GM21423 (cell line): ENCODE measurements at regions not wholly inside any gene's neighbourhood (a gene's known extent, or its start where the extent isn't known, plus 50 kb on each side); places are given as distances from the start of the nearest gene placed in this dataset.
A peak's percentile ranks its signal among the peaks of the same experiment; 100 is the strongest.
"Not testable (repeated sequence)": the region's sequence is repeated elsewhere in the genome, so short reads cannot be mapped to it uniquely, and the experiment has no call there.

Source experiments
- ATAC-seq: cut with Tn5 transposase; IDR thresholded peaks from one replicate; pipeline ENCODE4 v1.9.1; 2021; ENCODE audit warnings: mild to moderate bottlenecking, moderate library complexity; ENCODE audit not compliant: unreplicated experiment

DNA sequence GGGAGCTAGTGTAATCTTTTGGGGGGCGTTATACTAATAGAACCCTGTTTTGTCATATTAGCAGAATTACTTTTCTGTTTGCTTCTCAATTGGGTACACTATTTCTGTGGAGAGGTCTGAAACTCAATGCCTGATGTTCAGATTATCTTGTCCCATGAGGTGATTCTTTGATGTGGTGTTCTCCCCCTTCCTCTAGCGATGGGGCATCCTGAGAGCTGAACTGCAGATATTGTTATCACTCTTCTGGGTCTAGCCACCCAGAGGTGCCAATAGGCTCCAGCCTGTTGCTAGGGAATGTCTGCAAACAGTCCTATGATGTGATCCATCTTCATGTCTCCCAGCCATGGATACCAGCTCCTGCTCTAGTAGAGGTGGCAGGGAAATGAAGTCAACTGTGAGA is 233.1 kb upstream of the RASA1 start:
- no peak for ATAC-seq

DNA sequence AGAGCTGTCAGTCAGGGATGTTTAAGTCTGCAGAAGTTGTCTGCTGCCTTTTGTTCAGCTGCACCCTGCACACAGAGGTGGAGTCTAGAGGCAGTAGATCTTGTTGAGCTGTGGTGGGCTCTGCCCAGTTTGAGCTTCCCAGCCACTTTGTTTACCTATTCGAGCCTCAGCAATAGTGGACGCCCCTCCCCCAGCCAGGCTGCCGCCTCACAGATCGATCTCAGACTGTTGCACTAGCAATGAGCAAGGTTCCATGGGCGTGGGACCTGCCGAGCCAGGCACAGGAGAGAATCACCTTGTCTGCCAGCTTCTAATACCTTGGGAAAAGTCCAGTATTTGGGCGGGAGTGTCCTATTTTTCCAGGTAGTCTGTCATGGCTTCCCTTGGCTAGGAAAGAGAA is 225.1 kb upstream of the RASA1 start:
- no peak for ATAC-seq

DNA sequence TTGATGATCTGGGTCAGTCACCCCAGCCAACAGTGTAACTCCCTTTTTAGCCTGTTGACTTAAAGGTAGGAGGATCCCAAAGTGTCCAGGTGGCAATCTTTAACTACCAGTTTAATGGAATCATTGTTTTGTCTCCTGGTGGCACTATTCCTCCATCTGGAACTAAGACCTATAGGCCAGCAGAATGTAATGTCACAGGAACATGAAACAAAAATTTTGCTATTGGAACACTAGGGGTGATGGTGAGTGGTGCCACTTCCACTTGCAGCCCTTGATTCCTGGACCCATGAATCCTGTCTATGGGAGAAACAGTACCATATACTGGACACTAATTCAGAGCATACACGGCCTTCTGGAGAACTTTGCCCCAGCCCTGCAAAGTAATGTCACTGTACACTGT is 219.5 kb upstream of the RASA1 start:
- no peak for ATAC-seq

DNA sequence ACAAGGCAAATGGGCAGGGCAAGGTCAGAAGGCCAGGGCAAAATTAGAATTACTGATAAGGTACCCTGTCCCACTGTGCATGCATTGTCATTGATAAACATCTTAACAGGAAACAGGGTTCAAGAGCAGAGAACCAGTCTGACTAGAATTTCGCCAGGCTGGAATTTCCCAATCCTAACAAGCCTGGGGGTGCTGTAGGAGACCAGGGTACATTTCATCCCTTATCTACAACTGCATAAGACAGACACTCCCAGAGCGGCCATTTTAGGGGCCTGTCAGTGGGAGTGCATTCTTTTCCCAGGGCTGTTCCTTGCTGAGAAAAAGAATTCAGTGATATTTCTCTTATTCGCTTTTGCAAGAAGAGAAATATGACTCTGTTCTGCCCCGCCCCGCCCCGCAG is 218.7 kb upstream of the RASA1 start:
- ATAC-seq: not testable (repeated sequence)

DNA sequence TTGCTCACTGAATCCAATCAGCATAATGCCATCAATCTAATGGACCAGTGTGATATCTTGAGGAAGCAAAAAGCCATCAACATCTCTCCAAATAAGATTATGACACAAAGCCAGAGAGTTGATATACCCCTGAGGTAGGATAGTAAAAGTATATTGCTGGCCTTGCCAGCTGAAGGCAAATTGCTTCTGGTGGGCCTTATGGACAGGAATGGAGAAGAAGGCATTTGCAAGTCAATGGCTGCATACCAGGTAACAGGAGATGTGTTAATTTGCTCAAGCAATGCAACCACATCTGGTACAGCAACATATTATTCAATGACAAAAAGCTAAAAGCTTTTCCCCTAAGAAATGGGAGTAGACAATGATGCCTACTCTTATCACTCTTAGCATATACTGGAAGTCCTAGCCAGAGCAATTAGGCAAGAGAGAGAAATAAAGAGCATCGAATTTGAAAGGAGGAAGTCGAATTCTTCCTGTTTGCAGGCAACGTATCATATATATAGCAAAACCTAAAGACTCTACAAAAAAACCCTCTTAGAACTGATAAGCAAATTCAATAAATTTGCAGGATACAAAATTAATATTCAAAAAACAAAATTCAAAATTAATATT is 216.1 kb upstream of the RASA1 start:
- ATAC-seq: no peak

DNA sequence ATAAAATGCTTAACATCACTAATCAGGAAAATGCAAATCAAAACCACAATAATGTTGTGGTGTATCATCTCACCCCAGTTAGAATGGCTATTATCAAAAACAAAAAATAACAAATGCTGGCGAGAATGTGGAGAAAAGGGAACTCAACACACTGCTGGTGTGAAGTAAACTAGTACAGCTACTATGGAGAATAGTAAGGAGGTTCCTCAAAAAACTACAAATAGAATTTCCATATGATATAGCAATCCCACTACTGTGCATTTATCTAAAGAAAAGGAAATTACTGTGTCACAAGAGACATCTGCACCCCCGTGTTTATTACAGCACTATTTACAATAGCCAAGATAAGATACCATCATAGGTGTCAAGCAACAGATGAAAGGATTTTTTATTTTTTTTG is 214.5 kb upstream of the RASA1 start:
- ATAC-seq: no peak

DNA sequence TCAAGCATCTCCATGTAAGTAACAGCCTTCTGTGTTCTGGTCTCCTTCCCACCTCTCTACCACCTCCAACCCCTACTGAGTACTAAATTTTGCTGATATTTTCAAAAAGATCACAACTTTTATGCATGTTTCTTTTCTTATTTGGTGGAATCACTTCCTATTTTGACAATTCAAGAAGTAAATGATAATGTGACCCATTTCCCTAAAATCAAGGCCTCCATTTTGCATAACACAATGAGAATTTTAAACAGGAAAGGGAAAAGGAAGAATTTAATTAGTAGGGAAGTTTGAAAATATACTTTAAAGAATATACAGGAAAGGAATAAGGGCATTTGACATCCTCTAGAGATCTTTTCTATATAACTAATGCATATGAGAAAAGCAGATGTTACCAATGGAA is 212.9 kb upstream of the RASA1 start:
- no peak for ATAC-seq

DNA sequence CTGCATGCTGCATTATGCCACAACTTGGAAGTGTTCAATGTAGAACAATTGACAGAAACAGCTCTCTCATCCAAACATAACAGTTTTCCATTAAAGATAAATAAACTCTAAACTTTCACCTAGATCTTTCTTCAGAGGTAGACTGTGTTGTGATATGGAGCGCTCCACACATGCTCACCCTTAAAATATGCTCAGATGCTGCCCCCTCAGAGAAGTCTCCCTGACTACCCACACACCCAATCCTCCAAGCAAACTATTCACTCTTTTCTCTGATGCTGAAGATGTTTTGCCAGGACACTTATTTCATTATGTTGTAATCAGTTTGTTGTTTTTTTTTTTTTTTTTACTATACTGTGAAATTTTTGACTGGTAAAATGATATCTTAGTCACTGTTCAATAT is 206.6 kb upstream of the RASA1 start:
- ATAC-seq: no peak

DNA sequence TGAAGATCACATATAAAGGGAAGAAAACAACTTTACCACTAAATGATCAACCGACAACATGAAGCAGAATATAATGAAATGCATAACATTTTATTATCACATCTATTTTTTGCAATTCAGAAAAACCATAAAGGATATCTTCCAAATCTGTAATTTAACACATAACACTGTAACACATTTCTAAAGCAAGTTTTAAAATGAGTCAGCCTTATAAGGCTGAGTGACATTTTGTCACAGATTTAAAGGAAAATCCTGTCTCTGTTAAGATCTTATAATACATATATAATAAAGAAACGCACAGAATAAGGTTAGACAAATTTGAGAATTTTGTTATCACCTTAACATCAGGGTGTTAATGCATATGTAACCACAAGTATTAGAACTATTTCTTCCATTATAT is 198.4 kb upstream of the RASA1 start:
- ATAC-seq: no peak

DNA sequence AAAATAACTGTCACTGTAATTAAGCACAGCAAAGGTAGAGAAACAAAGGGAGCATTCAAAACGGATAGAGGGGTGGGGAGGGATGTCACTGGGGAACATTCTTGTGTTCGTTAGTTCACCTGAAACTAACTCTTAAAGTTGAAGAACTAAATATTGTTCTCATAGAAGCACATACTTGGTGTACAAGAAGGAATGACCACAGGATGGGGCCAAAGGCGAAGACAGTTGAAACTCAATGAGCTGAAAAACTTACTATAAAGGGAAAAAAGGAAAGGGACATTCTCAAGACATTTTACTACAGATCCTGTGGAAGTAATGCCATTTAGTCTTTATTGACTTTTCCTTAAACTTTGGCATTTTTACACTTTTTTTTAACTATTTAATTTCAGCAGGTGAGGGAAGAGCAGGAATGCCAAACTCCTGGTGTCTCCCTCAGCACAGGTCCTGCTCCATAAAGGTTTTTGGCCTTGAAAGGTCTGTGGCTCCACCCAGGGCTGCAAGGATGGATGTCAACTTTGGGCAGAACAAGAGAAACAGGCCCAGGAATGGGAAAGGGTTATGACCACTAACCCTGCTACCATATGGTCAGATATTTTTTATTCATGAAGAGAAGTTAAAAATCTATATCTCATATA is 197.6 kb upstream of the RASA1 start:
- ATAC-seq: no peak

DNA sequence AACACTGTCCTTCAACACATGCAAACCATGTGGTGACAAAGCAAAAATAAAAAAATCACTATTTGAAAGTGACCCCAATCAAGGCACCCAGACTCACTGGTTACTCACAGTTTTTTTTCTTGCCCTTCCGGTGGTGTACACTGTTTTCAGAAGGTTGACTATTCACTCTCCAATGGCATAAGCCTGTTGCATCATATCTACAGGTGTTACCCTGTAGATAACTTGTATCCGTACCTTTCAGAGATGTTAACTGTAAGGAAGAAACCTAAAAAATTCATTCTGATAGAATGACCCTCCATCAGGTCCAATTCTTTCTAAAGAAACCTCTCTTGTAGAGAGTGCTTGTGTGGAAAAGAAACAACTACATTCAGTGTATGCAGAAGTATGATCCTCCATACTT is 193.6 kb upstream of the RASA1 start:
- ATAC-seq: no peak

DNA sequence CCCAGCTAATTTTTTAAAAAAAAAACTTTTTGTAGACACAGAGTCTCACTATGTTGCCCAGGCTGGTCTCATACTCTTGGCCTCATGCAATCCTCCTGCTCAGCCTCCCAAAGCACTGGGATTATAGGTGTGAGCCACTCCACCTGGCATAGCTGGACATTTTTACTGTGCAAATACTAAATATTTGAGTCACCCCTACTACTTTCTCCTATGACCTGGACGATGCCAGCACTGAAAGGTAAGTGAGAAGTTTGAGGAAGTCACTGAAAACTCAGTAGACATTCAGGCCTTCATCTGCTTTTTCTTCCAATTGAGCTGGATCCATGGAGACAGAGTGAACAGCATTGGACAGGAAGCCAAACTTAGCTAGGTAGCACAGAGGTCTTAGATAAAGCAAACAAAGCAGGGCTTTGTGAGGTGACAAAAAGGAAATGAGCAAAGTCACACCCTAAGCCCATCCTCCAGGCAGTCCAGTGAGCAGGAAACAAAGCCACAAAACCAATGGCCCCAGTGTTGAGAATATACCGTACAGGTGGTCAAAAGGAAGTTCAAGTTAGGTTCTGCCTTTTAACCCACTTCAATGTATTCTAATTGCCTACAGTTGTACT is 192.6 kb upstream of the RASA1 start:
- ATAC-seq: peak; percentile 99

DNA sequence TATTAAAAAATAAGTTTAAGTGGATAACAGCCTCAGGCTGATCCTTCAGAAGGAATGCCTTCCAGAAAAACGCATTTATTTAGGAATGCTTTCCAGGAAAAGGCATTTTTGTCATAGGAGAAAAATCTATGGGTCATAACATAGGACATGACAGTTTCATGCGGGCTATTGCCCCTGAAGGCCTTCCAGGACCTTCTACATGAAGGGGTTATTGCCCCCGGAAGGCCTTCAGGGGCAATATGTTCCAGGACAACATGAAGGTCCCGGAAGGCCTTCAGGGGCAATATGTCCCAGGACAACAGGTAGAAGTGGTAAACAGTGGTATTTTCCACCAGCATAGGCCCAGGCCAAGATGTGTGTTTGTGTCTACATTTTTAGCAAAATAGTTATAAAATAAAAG is 191.3 kb upstream of the RASA1 start:
- ATAC-seq: no peak

DNA sequence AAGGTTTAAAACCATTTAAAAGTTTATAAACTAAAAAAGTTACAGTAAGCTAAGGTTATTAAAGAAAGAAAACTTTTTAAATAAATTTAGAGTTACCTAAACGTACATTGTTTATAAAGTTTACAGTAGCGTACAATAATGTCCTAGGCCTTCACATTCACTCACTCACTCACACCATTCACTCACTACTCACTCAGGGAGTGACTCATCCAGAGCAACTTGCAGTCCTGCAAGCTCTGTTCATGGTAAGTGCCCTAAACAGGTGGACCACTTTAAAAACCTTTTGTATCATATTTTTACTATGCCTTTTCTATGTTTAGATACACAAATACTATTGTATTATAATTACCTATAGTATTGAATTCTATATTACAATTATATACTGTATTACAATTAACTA is 190.8 kb upstream of the RASA1 start:
- ATAC-seq: no peak

DNA sequence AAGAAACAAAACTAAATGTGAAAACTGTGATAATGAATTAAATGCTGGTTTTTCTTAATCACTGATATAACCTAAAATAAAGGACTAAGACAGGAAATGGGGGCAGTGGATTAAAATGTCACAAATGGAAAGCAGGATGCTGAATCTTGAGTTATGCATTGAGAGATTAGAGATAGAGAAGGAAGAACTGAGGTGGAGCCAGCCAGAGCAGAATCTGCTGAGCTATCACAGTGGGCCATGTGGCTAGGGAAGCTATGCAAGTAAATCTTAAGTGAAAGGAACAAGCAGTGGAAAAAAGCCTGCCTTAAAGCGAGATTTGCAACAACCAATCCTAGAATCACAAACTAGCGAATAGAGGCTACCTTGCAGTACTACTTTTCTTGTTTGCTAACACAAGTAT is 188.5 kb upstream of the RASA1 start:
- ATAC-seq: no peak

DNA sequence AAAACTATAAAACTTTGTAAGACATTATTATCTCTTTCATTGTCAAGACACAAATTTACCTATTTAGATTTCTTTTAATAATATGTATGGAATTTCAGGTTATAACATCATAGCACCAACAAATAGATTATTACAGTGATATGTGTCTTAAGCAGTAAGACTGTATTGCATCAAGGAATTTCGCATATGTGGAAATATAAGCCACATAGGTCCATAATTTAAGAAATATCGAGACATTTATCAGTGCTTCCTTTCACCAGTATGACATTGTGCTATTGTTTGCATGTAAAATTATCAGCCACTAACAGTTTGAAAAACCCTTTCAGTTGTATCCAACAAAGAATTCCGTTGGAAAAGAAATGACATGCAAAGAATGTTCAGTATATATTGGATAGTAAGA is 186.7 kb upstream of the RASA1 start:
- ATAC-seq: no peak

DNA sequence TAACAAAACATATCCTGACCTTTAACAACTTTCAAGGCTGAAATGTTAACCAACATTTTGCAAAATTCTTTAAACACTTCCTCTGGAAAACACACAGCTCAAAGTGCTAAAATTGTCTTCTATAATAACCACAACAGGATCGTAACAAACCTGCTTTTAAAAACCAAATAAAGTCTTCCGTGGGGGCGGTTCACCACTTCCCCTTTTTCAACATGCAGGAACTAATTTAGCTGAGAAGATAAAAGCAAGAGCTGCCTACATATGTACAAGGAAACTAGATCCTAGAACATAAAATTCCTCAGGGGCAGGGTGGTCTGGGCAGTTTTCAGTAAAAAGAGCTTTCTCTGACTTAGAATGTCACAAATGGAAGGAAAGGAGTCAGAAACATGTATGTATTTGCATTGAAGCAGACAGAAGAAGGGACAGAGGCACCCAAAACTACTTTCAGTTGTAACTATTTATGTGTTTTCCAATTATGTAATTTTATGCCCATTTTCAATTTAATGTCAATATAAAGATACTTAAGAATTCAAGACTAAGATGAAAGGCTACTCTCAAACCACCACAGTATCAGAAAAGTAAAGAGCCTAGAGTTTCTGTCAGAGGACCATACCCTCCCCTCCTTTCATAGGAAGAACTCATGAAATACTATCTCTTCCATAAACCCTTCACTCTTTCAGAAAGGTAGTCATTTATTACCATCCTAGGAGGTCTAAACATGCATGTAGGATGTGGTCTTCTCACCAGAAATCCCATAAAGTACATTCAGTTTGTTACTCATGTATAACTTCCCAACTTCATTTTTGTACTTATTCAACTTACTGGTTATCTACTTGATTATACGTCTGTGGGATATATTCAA is 185.9 kb upstream of the RASA1 start:
- peak; percentile 91 for ATAC-seq

DNA sequence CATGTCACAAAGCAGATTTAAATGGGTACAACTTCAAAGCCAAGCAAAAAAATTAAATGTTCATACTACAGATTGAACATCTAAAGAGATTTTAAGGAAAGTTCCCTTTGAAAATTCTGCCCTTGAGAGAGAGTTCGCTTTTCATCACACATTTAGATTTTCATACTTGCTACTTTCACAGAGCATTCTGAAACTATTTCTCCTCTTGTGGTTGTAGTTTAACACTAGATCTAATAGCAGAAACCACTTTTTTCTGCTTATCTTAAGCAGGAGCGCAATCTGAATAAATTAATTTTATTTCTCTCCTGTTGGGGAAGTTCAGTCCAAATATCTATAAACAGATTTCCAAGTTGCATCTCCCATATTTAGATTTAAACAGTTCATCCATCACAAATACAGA is 173.3 kb upstream of the RASA1 start:
- no peak for ATAC-seq

DNA sequence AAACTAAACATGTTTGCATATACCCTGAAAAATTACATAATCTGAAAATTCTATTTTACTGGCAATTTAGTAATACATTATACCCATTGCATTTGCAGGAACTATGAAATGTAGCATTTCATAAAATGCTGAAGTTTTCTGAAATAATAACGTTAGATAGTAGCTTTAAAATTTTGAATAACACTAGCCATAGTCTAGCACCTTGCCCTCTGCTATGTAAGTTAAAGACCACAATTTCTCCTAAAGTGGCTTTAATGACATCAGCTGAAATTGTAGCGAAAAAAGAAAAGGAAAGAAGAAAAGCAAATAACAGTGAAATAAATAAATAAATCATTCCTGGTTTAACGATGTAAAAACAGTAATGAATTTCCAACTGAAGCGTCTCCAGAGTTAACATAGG is 172.8 kb upstream of the RASA1 start:
- no peak for ATAC-seq

DNA sequence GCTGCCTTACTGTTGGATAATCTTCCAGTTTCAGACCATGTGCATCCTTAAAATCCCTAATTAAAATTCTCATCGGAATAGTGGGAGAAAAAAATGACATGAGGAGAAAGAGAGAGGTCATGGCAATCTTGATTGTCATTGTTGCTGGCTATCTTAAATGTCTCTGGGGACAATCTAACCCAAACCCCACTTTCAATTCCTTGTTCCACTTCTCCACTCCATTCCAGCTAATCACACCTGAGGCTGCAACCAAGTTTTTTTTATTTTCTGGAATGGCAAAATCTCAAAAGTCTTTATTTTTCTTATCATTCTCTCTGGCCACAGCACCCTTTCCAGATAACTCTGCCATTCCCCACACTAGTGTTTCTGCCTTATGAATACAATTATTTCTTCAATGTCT is 171.9 kb upstream of the RASA1 start:
- no peak for ATAC-seq

DNA sequence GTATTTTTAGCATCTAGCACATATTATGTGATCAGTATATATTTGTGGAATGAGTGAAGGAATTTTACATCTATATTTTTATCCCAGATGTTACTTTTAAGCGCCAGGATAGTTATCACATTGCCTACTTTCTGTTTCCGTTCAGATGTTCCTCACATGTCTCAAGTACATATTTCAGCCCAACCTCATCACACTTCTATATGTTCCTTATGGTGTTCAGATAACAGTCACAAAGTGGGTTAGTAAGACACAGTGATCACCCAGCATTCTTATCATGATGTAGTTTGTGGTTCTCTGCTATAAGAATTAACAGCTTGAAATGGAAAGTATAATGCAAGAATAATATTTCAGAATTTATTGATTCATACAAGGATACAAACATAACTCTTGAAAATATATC is 170.0 kb upstream of the RASA1 start:
- no peak for ATAC-seq

DNA sequence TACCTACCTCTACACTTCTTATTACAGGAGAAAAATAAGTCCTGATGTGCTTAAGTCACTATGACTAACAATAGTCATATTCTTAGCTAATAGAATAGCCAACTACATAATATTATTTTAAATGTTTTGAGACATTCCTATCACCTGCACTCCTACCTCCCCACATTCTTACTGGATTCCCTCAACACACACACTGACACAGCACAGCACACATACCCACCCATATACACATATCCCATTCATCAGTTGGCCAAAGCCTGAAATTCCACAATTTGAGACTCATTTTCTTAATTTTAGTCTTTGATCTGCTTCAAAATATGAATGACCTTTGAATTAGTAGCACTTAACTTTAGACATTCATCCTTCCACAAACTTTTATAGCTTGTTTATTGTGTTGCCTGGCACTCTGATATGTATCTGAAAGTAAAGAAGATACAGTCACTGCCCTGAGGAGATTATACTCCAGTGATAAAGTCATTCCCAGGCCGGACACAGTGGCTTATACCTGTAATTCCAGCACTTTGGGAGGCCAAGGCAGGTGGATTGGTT is 168.3 kb upstream of the RASA1 start:
- ATAC-seq: no peak
